Stimulated activated CD8-positive, alpha-beta memory T cell treated with anti-CD3 and anti-CD28 coated beads, Interleukin-15, amount 100 ng/mL, for 1 hour (primary cell): ENCODE measurements at regions not wholly inside any gene's neighbourhood (a gene's known extent, or its start where the extent isn't known, plus 50 kb on each side); places are given as distances from the start of the nearest gene placed in this dataset.

Source experiments
- DNase-seq: peaks from one replicate; pipeline ENCODE4 v3.0.0-alpha.2; 2020; ENCODE audit warnings: low read depth

- DNase-seq = peak; percentile 7
Observed at GRCh38 chr12:75722714-75723200, 211.3 kb upstream of the KRR1 start.

DNA sequence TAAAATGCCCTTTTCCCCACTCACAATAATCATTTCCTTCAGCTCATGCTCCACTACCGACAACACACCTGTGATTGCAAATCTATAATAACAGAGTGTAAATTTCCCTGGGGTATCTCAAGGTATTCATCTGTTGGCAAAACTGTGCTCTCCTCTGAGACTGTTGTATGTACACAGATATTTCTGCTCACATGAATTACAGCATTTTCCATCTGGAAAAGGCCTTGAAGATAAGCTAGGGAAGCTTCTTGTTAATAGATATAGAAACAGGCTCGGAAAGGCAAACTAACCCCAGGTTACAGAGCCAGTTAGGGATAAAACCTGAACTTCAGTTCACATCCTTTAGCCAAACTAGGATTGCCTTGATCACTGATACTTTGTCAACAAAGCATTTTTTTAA, 210.4 kb upstream of the KRR1 start:
- no peak for DNase-seq

GRCh38 chr12:75720812-75721641, 209.6 kb upstream of the KRR1 start:
- DNase-seq = no peak

DNA sequence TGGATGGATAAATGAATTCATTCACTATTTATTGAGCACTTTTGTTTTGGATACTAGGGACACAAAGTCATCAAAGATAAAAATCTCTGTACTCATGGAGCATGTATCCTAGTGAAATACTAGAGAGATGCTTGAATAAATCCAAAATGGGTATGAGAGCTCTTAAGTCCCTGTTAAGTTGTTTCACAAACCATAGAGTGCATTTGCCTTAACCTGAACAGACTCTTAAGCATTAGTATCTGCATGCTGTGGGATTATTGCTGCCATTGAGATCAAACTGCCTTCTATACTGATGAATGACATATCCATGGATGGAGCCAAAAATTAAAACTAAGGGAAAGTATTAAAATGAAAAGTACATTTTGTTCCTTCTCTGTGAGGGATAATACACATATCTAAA, 206.5 kb upstream of the KRR1 start:
- no peak for DNase-seq

DNA sequence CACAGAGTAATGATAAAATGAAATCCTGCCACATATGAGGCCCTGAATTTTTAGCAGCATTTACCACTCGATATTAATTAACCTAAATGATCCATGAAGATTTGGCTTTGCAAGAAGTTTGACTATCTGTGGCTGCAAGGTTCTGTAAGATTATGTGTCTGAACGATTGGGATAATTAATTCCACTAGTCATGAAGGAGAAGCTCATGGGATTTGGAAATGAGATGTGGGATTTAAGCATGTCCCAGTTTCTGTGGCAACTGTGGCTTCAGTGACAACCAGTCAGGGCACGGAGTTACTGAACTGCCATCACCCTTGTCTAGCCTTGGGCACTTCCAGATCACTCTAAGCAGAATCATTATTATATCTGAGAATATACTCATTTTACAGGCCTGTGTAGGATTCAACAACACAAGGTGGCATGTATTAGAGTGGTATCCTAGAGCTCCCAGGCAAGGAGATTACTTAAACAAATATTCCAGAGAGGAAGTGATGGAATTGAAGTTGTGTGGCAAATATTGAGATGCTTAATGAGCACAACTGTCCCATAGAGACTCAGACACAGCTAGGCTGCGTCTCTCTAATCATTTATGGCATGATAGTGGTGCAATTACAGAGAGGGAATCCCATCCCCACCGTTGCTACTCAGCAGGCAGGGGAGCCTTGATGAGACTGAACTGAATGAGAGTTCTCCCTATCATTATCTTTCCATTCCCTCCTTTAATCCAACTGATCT, 205.0 kb upstream of the KRR1 start:
- DNase-seq = no peak

- DNase-seq = no peak
Observed at GRCh38 chr12:75715682-75716081, 204.3 kb upstream of the KRR1 start.

- no peak for DNase-seq
Observed at GRCh38 chr12:75715323-75715644, 203.9 kb upstream of the KRR1 start.

DNA sequence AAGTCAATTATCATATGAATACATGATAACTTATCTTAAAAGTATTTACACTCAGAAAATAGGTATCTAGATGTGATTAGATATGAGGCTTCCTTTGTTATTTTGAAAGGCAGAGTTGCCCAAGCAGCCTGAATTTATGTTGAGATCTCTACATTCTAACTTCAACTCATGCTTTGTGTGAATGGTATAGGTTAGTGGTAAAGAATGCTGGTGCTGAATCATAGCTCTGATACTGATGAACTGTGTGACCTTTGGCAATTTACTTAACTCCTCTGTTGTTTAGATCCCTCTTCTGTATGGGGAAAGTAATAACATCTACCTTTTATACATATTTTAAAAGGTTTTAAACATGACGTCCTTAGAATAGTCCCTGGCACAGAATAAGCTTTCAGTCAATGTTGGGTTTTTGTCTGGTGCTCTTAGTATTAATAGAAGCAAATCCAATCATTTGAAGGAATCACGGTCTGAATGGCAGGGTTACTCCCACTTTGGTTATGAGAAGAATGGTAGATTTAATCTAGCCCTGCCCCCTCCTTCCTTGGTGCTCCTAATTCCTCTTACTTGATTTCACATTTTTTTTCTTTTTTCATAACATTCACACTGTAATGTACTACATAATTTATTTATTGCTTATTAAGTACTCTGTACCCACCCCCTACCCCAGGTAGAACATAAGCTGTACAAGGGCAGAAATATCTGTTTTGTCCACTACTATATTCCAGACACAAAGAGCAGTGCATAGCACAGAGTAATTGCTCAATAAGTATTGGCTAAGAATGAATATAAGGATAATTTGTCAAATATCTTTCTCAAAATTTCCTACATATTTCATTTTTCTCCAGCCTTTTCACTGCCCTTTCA, 203.3 kb upstream of the KRR1 start:
- no peak for DNase-seq

- no peak for DNase-seq
Observed at GRCh38 chr12:75713434-75713833, 202.0 kb upstream of the KRR1 start.

DNA sequence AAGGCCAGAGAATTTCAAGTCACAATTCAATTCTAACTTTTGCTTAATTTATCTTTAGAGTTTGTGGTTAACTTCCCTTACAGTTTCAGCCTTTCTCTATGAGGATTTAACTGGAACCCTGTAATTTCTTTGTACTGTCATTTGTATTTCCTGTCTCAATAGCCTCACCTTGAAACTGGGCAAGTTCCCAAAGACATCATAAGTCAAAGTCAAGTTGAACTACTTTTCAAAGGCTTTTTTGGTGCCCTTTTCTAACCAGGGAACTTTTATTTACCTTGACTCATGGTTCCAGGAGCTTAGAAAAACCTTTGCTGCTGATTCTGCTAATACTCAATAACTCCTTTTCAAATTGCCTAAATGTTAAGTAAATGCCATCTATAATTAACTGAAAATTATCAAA, 200.8 kb upstream of the KRR1 start:
- DNase-seq = no peak

DNA sequence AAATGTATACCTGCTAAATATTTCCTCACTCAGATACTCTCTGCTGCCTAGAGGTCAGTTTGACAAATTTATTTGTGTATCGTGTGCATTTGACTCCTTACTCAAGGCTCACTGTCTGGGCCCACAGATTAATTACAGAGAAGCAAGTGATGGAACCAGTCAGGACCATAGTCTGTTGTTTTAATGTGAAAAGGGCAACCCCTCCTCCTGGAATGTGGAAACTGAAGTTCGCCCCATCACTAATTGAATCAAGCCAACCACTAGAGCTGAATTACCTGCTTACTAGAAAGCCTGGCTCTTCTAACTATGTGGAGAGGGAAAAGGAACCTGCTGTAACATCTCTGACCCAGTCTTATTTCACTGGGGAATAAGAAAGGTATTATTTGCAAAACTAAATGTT, 199.9 kb upstream of the KRR1 start:
- DNase-seq = no peak

DNA sequence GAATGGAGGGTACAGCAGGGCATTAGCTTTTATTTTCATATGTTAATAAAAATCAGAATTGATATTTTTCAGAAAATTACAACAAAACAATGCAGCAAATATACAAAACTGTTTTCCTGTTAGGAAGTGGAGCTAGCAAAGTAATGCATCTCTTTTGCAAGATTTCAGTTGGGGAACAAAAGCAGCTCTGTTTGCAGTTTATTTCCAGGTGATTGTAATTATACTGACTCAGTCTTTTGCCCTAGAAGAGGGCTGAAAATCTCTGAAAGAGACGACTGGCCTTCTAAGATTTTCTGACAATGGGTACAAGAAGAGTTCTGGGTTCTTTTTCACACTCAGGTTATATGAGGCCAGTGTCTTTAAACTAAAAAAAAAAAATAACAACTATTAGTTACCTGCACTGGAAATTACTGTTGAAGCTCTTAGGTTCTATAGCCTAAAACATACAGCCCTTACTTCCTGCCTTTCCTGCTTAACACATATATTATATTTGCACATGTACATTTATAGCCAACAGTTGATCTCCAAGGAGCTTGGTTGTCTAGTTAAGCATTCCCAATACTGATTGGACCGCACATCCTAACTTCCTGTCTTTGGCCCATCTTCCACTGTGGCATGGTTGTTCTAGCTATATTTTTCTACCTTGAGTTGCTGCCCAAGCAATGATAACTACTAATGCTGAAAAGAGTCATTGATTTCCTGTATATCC, 199.1 kb upstream of the KRR1 start:
- DNase-seq = no peak

- no peak for DNase-seq
Observed at GRCh38 chr12:75709503-75709902, 198.1 kb upstream of the KRR1 start.

- no peak for DNase-seq
Observed at GRCh38 chr12:75708802-75709201, 197.4 kb upstream of the KRR1 start.

- no peak for DNase-seq
Observed at GRCh38 chr12:75707983-75708382, 196.6 kb upstream of the KRR1 start.

- no peak for DNase-seq
Observed at GRCh38 chr12:75706786-75707605, 195.6 kb upstream of the KRR1 start.

DNA sequence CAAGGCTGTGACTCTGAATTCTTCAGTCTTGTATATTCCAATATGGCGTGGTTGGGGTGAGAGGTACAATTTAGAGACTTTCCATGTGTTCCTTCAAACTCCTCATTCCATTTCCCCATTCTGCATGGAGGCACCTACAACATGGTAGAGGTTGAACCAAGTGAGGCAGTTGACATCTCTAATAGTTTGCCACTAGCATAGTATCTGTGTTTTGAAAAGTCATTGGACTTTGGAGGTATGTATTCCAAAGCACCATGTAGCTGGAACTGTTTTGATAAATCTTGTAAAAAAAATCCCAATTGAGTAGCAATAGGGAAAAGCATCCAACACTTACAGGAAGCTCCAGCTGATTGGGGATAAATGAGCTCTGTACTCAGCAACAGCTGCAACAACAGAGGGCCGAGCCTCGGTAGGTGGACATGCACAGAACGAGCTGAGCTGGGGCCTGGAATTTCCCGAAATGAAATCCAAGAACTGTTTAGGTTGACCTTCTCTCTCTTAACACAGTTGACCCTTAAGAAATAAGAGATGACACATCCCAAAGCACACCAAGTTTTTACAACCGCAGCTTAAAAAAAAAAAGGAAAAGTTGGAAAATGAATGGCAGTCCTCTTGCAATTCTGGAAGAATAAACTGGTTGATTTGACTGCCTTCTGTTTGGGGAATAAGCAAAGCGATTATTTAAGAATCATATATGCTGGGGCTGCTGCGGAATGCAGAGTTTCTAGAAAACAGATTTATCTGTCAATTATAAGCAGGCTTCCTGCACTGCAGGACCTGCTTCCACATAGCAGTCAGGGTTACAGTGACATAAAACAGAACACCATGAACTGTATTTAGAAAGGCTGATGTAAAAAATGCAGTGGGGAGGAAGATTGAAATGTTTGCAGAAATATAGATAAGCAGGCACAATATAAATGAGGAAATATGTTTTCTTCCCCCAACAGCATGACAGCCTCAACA, 194.6 kb upstream of the KRR1 start:
- DNase-seq = no peak

GRCh38 chr12:75704664-75705063, 193.3 kb upstream of the KRR1 start:
- DNase-seq = no peak

DNA sequence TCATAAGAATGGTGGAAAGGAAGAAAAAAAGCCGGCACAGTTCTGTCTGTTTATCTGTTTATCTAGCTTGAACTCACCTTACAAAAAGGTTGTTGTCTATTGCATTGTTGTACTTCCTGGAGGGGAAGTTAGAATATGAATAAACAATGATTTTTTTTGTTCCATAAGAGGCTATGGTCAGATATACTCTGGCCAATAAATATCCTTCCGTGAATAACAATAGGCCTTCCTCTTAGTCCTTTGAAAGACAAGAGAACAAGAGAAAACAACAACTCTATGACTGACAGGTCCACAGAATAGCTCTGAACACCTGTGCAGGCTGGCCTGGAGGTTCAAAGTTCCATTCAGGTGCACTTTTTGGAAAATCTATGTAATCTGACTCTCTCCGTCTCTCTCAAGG, 192.8 kb upstream of the KRR1 start:
- DNase-seq = no peak

DNA sequence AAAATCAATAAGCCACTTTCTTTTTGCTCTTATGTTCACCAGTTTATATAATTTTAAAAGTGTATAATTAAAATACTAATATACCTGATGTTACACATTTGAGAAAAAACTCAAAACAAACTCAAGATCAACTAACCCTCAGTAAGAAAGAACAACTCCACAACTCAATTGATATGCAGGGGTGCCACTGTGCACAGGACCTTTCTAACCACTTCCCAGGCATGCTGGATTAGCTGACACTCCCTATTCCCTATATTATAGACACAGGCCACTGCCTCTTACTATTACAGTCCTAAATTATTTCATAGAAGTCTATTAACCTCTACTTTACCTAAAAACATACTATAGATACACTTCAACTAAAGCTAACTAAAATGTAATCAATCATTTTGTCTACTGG, 191.7 kb upstream of the KRR1 start:
- DNase-seq = no peak
